ENCODE measurements at regions not wholly inside any gene's neighbourhood (a gene's known extent, or its start where the extent isn't known, plus 50 kb on each side); places are given as distances from the start of the nearest gene placed in this dataset.

- DNase-seq (ENCODE audit: low spot score): no peak
These were observed 405.4 kb downstream of the DMAC1 start for GRCh38 chr9:7394002-7394774.

GRCh38 chr9:7392148-7392547 lies 407.4 kb downstream of the DMAC1 start:
- DNase-seq (ENCODE audit: low spot score): no peak

- DNase-seq (ENCODE audit: low spot score): no peak
These were observed 410.8 kb downstream of the DMAC1 start for GRCh38 chr9:7388755-7389154.

- no peak for DNase-seq (ENCODE audit: low spot score)
These were observed 411.7 kb downstream of the DMAC1 start for GRCh38 chr9:7387840-7388239.

- no peak for DNase-seq (ENCODE audit: low spot score)
These were observed 417.3 kb downstream of the DMAC1 start for GRCh38 chr9:7382304-7382703.

- DNase-seq (ENCODE audit: low spot score): no peak
These were observed 422.1 kb downstream of the DMAC1 start for GRCh38 chr9:7377489-7377888.

- DNase-seq (ENCODE audit: low spot score): no peak
These were observed 422.7 kb downstream of the DMAC1 start for GRCh38 chr9:7376833-7377232.

DNA sequence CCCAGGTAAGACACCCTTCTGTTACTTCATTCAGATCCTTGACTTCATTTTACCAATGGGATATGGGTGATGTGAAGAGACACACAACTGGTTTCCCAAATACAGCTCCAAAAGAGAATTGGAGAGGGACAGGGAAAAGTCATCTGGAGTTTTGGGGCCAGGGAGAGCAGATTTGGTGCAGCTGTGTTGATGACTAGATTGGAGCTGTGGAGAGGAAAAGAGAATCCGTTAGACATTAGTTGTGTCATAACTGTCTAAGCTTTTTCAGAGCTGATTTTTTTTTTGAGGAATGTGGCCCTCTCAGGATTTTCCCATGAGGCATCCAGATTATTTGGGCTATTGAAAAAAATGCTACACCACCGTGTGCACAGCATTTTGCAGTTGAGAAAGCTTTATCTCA lies 423.4 kb downstream of the DMAC1 start:
- no peak for DNase-seq (ENCODE audit: low spot score)

GRCh38 chr9:7375013-7375511 lies 424.5 kb downstream of the DMAC1 start:
- DNase-seq (ENCODE audit: low spot score): no peak

DNA sequence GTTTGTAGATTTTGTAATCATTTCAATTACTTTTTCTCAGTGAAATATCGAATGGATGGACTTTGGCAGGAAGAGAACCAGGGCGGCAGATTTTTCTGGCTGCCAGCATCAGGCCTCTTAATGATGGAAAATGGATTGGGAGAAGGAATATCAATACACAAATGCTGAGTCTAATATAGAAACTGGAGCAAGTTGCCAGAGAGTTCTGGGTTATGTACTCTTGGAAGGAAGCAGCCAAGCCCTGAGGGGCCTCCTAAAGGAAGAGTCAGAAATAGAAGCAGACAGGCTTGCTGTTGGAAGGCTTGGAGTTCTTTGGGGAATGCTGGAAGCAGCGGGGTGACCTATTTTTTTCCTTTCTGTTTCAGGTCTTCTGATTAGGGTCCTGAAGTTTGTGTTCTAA lies 428.6 kb downstream of the DMAC1 start:
- DNase-seq (ENCODE audit: low spot score): no peak

- DNase-seq (ENCODE audit: low spot score): no peak
These were observed 429.2 kb downstream of the DMAC1 start for GRCh38 chr9:7370381-7370780.

GRCh38 chr9:7369384-7369821 lies 430.2 kb downstream of the DMAC1 start:
- DNase-seq (ENCODE audit: low spot score): no peak

DNA sequence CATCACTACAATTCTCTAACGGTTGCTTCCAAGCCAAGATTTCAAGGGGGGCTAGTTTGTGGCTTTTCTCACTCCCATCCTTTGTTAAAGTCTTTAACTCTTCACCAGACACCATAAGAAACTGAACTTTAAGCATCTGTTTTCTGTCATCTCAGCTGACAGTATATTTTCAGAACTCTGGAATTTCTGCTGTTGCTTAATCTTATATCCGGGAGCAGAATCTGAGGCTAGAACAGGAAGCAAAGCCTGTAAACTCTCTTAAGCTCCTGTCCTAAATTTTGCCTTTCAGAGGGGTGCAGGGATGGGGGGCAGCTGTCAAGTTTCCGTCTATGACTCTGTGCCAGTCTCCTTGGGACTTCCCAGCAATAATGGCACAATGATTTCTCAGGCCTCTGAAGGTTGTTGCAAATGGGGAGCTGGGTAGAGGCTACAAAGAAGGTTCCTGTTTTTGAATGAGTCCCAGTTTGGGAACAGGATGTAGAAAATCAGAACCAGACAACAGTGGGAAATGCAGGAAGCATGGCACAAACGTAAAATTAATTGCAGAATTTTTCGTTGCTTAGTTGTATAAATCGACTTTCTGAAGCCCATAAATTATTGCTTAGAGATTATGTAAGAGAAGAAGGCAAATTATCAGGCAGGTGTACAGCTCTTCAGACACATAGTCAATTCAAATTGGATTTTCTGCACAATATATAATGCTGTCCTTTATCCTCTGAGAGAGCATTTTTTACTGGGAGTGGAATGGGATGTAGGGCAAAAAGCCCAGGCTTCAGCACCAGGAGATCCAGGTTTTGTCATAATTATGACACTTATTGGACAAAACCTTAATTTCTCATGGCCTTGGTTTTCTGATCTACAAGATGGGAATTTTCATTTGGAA lies 430.9 kb downstream of the DMAC1 start:
- DNase-seq (ENCODE audit: low spot score): no peak

- DNase-seq (ENCODE audit: low spot score): no peak
These were observed 431.9 kb downstream of the DMAC1 start for GRCh38 chr9:7367726-7368125.

GRCh38 chr9:7366121-7366520 lies 433.5 kb downstream of the DMAC1 start:
- no peak for DNase-seq (ENCODE audit: low spot score)

DNA sequence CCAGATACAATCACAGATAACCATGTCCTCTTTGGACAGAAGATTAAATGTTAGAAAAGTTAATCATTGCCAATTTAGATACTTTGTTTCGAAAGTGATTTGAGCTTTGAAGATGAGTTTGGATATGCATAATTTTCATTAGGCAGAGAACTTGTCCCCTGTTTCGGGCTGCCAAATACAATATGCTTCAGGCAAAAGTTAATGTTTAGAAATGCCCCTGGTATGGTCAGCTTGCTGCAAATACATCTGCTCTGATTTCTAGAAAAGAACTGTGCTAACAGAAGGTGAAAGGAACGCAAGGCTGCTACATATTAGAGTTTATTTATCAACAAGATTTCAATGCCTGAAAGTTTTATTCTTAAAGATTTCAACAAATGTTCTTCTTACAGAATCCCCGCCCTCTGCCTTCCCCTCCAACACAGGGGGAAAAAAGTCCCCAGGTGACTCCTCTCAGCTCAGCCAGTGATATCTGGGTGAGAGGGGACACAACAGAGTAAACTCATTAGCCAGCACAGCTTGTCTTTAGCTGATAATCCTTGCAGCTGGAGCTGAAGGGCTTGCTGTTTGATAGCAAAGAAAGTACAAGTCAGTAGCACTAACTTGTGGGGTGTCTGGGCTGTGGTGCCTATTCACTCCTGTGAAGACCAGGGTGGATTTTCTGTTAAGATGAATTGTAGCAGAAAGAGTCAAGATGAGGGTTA lies 435.7 kb downstream of the DMAC1 start:
- no peak for DNase-seq (ENCODE audit: low spot score)

- no peak for DNase-seq (ENCODE audit: low spot score)
These were observed 439.1 kb downstream of the DMAC1 start for GRCh38 chr9:7360513-7360912.

GRCh38 chr9:7358876-7359275 lies 440.7 kb downstream of the DMAC1 start:
- no peak for DNase-seq (ENCODE audit: low spot score)

- no peak for DNase-seq (ENCODE audit: low spot score)
These were observed 444.9 kb downstream of the DMAC1 start for GRCh38 chr9:7354704-7355103.

DNA sequence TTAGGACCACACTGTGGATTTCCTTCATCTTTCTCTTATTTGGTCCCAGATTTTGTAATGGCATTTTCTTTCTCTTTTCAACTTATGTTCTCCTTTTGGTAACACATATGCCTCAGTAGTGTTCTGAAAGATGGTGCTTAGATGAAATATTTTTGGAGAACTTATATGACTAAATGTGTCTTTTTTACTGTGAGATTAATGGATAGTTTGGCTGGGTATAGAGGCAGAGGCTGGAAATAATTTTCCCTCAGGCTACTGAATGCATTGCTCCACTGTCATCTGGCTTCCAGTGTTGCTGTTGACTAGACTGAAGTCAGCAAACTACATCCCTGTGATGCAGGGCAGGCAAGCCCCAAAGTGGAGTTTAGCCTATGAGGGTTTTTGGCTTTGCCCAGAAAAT lies 450.9 kb downstream of the DMAC1 start:
- DNase-seq (ENCODE audit: low spot score): no peak

- DNase-seq (ENCODE audit: low spot score): no peak
These were observed 452.0 kb downstream of the DMAC1 start for GRCh38 chr9:7347556-7347955.

GRCh38 chr9:7346144-7346543 lies 453.4 kb downstream of the DMAC1 start:
- no peak for DNase-seq (ENCODE audit: low spot score)
